Activated CD8-positive, alpha-beta memory T cell treated with anti-CD3 and anti-CD28 coated beads, Interleukin-2, amount 10 ng/mL, durations not matched to agents 7 days and 5 days (primary cell): ENCODE measurements at regions not wholly inside any gene's neighbourhood (a gene's known extent, or its start where the extent isn't known, plus 50 kb on each side); places are given as distances from the start of the nearest gene placed in this dataset.

Source experiments
- ATAC-seq: fragments of 150-1000 bp; cut with Tn5 transposase; one replicate; pipeline ENCODE4 v1.10.0; 2021; ENCODE audit warnings: moderate library complexity
- CTCF ChIA-PET: fragments of 350-600 bp; sonication (Branson Sonifier 250); formaldehyde crosslinking; loops from one replicate; lab custom pipeline; 2021; ENCODE audit warnings: antibody characterized with exemption; lab: Charles Lee
- DNase-seq: peaks from one replicate; pipeline ENCODE4 v3.0.0-alpha.2; 2020
- H3K27ac Mint-ChIP-seq: one replicate; pipeline ENCODE4 v1.8.0; 2021; ENCODE audit warnings: mild to moderate bottlenecking, mixed read lengths
- H3K27me3 Mint-ChIP-seq: one replicate; pipeline ENCODE4 v1.8.0; 2021; ENCODE audit warnings: mixed read lengths
- H3K36me3 Mint-ChIP-seq: one replicate; pipeline ENCODE4 v1.8.0; 2021; ENCODE audit warnings: mild to moderate bottlenecking, mixed read lengths
- H3K4me1 Mint-ChIP-seq: one replicate; pipeline ENCODE4 v1.8.0; 2021; ENCODE audit warnings: mixed read lengths
- H3K4me3 Mint-ChIP-seq: one replicate; pipeline ENCODE4 v1.8.0; 2021; ENCODE audit warnings: mild to moderate bottlenecking, moderate library complexity, mixed read lengths
- H3K9me3 Mint-ChIP-seq: one replicate; pipeline ENCODE4 v1.8.0; 2022; ENCODE audit warnings: low read depth, mixed read lengths

DNA sequence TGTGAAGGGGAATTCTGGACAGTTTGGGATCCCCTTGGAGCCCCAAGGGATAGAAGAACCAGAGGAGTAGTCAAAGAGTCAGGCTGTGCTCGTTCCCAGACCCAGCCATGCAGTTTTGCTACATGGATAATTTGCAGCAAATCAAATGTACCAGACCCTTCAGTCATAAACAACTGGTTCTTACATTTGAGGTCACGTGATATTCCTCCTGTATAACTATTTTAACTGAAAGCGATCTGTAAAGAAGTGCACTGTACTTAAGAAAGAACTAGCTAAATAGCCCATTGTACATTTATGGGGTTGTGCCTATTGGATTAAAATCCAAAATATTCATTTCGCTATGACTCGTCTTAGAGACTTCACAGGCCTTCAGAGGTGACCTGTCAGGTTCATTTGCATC is 550.2 kb upstream of the TENM3 start:
- CTCF ChIA-PET = no interaction called here
- Mint-ChIP-seq H3K4me1 (no peaks in the 10 kb centered on the region), H3K27me3 (no peaks in the 10 kb centered on the region), H3K36me3 (no peaks in the 10 kb centered on the region), H3K9me3 (peaks cover 8% of the 10 kb centered on the region), H3K27ac (no peak overlapping the region), H3K4me3 (no peak overlapping the region)
- DNase-seq = no peak
- no peak for ATAC-seq

DNA sequence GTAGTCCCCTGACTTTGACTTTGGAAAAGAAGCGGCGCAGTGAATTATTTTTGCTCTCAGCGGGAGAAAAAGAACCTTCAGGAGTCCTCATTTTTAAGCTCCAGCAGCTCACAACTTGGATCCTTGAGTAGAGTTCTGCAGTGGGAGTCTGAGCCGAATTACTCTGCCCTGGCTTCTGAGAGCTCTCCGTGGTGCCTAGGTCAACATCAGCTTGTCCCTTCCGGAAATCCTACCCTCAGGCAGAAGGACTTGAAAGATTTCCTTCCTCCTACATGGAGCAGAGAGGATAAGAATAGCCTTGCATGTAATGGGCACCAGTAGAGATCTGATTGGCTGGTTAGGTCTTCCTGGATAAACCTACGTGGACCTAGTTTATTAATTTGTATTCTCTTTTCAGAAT is 549.7 kb upstream of the TENM3 start:
- Mint-ChIP-seq H3K36me3 (no peaks in the 10 kb centered on the region), H3K4me3 (no peak overlapping the region)
- CTCF ChIA-PET = no interaction called here

DNA sequence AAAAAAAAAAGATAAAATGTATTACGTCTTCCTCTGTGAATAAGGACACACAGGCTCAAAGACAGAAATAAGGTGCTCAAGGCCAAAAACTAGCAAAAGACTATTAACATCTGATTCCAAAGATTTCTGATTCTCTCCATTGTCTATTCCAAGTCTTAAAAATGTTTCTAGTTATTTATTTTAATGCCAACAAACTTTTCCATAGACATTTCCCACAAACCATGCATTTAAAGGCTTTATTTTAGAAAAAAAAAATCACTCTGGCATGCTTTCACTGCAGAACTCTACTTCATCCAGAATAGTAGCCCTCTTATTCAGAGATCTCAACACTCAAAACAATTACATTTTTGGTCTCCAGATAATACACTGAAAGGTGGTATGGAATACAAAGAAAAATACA is 545.0 kb upstream of the TENM3 start:
- Mint-ChIP-seq H3K4me3 (no peak overlapping the region), H3K4me1 (no peaks in the 10 kb centered on the region)
- ATAC-seq = no peak

More for the DNA sequence above, 549.7 kb upstream of the TENM3 start:
- Mint-ChIP-seq H3K4me1 (no peaks in the 10 kb centered on the region), H3K27ac (no peak overlapping the region), H3K27me3 (no peaks in the 10 kb centered on the region), H3K9me3 (peaks cover 7% of the 10 kb centered on the region)
- DNase-seq (no peak), ATAC-seq (no peak)

DNA sequence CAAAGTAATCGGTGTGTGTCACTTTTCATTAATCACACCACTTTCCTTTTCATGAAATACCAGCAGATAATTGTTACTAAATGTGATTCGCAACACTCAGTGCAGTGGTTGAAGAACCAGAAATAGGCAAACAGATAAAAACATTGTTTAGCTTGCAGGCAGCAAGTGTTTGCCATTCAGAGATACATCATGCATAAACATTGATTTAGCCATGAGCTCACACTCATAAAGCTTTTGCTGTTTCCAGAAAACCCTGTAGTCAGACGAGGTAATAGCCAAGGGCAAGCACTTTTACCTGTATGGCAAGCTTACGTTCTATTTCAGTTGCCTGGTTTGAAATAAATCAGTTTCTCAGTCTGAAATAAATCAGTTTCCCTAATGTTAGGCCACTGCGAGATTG is 542.0 kb upstream of the TENM3 start:
- DNase-seq (no peak), ATAC-seq (no peak)
- H3K9me3 Mint-ChIP-seq = peaks cover 2% of the 10 kb centered on the region
- CTCF ChIA-PET = no interaction called here
- no peaks in the 10 kb centered on the region for H3K4me1 Mint-ChIP-seq
- H3K36me3 Mint-ChIP-seq = no peaks in the 10 kb centered on the region
- H3K4me3 Mint-ChIP-seq = no peak overlapping the region
- no peaks in the 10 kb centered on the region for H3K27me3 Mint-ChIP-seq
- no peak overlapping the region for H3K27ac Mint-ChIP-seq

More for the DNA sequence above, 545.0 kb upstream of the TENM3 start:
- H3K9me3 Mint-ChIP-seq = peaks cover 2% of the 10 kb centered on the region
- CTCF ChIA-PET = no interaction called here
- no peak for DNase-seq
- no peaks in the 10 kb centered on the region for H3K27me3 Mint-ChIP-seq
- H3K27ac Mint-ChIP-seq = no peak overlapping the region
- H3K36me3 Mint-ChIP-seq = no peaks in the 10 kb centered on the region

DNA sequence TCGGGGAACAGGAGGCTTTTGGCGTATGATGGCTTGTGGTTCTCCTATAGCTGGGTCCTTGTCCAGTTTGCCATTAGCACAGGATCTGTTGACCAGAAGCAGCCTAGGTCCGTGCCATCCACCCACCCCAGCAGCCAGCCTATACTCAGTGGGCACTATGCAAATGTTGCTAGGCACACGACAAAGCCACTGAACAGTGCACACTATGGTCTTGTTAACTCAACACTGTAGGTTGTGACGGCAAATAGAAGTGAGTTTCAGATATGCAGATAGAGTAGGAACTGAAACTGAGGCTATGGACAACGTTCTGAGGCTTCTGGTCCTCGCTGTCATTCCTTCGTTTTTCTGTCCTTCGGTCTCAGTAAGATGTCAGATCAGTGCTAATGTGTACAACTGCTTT is 541.3 kb upstream of the TENM3 start:
- CTCF ChIA-PET = no interaction called here
- ATAC-seq = no peak
- Mint-ChIP-seq H3K27ac (no peak overlapping the region), H3K4me1 (no peaks in the 10 kb centered on the region), H3K9me3 (peaks cover 2% of the 10 kb centered on the region), H3K27me3 (no peaks in the 10 kb centered on the region), H3K4me3 (no peak overlapping the region), H3K36me3 (no peaks in the 10 kb centered on the region)
- DNase-seq = no peak

DNA sequence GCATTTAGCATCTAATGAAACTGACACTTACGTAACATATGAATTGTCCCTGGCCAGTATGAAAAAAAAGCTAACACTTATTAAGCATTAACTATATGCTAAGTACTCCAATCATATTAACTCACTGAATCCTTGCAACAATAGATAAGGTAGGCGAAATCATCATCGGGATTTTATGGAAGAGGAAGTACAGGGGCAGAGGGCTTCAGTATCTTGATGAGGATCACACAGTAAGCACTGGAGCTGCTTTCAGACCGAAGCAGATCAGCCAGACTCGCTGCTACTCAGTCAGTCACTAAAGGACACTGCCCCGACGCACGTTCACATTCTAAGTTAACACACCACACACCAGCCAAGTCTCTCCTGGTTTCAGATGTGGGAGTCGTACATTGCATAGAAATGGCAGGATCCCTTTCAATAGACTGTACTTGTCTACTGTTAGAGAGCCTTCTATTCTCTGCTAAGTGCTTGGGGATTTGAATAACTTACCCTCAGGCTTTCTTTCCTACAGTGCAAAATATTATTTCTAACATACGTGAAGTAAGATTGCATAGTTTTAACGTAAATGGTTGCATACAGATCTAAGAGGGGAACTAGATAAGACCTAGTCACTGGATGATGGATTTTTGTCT is 540.2 kb upstream of the TENM3 start:
- no peak overlapping the region for H3K27ac Mint-ChIP-seq
- no peaks in the 10 kb centered on the region for H3K36me3 Mint-ChIP-seq
- H3K4me1 Mint-ChIP-seq = no peaks in the 10 kb centered on the region
- no peak overlapping the region for H3K4me3 Mint-ChIP-seq
- H3K9me3 Mint-ChIP-seq = peaks cover 2% of the 10 kb centered on the region
- no peaks in the 10 kb centered on the region for H3K27me3 Mint-ChIP-seq
- no peak for ATAC-seq
- CTCF ChIA-PET = no interaction called here
- no peak for DNase-seq

DNA sequence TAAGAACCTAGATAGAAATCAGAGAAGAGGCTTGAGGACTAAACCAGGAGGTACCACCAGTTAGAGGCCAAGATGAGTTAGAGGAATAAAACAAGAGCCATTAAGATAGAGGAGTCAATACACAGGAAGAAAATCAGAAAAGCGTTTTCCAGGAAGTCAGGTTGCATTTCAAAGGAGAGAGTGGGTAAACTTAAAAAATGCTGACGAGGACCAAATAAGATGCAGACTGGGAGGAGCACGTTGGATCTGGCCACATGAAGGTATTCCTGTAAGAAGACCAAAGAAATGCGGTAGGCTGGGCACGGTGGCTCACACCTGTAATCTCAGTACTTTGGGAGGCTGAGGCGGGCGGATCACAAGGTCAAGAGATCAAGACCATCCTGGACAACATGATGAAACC is 533.1 kb upstream of the TENM3 start:
- no peak for ATAC-seq

DNA sequence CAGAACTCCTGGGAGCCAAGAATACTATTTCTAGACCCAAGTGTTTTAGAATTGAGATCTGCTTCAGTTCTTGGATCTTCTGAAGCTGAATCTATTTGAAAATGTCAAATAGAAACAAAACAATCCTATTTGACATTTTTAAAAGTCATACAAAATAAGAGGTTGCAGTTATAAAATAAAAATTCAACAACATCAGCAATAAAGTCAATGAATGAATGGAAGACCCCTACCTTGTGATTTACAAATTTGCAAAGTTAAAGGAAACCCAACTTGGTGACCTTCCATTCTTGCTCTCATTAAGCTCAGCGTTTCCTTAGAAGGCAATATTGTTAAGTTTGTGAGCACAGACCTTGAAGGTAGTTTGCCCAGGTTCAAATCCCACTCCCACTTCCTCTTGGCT is 531.8 kb upstream of the TENM3 start:
- no peak for ATAC-seq
- Mint-ChIP-seq H3K27me3 (no peaks in the 10 kb centered on the region), H3K4me3 (no peak overlapping the region)

More for the DNA sequence above, 533.1 kb upstream of the TENM3 start:
- CTCF ChIA-PET = no interaction called here
- no peaks in the 10 kb centered on the region for H3K4me1 Mint-ChIP-seq
- H3K36me3 Mint-ChIP-seq = no peaks in the 10 kb centered on the region
- DNase-seq = no peak
- H3K9me3 Mint-ChIP-seq = peaks cover 20% of the 10 kb centered on the region
- H3K27me3 Mint-ChIP-seq = no peaks in the 10 kb centered on the region
- no peak overlapping the region for H3K27ac Mint-ChIP-seq
- H3K4me3 Mint-ChIP-seq = no peak overlapping the region

DNA sequence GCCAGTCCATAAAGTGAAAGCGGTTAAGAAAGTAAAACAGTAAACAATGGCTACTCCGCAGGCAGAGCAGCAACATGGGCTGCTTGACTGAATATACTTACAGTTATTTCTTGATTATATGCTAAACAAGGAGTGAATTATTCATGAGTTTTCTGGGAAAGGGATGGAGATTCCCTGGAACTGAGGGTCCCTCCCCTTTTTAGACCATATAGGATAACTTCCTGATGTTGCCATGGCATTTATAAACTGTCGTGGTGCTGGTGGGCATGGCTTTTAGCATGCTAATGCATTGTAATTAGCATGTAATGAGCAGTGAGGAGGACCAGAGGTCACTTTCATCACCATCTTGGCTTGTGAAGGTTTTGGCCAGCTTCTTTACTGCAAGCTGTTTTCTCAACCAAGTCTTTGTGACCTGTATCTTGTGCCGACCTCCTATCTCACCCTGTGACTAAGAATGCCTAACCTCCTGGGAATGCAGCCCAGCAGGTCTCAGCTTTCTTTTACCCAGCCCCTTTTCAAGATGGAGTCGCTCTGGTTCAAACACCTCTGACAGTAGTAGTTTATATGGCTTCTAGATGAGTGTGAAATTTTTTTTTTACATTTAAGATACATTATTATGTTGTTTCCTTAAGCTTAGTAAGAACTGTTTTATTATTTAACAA is 514.8 kb upstream of the TENM3 start:
- DNase-seq (no peak), ATAC-seq (no peak)
- CTCF ChIA-PET = no interaction called here
- Mint-ChIP-seq H3K9me3 (peaks cover 4% of the 10 kb centered on the region), H3K27me3 (no peaks in the 10 kb centered on the region), H3K4me3 (no peak overlapping the region), H3K27ac (no peak overlapping the region), H3K36me3 (no peaks in the 10 kb centered on the region), H3K4me1 (no peaks in the 10 kb centered on the region)

More for the DNA sequence above, 531.8 kb upstream of the TENM3 start:
- CTCF ChIA-PET = no interaction called here
- no peaks in the 10 kb centered on the region for H3K4me1 Mint-ChIP-seq
- no peak overlapping the region for H3K27ac Mint-ChIP-seq
- no peaks in the 10 kb centered on the region for H3K36me3 Mint-ChIP-seq
- DNase-seq = no peak
- peaks cover 20% of the 10 kb centered on the region for H3K9me3 Mint-ChIP-seq

DNA sequence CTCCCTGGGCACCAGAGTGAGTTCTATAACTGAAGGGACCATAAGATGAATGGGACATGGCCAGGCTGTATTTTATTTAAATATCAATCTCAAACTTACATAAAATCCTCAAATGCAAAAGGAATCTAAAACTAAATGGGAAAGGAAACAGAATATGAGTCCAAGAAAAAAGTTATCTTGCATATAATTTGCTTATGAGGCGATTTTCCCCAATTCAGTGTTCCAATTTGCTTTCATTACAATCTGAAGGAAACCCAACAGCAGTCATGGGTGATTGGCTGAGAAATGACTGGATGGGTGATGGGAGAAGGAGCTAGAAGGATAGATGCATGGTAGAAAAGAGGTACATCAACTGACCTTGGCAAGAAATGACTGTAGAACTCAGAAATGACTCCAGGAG is 511.3 kb upstream of the TENM3 start:
- H3K4me3 Mint-ChIP-seq = no peak overlapping the region
- CTCF ChIA-PET = no interaction called here
- no peak overlapping the region for H3K27ac Mint-ChIP-seq
- no peaks in the 10 kb centered on the region for H3K36me3 Mint-ChIP-seq
- DNase-seq = no peak
- no peaks in the 10 kb centered on the region for H3K4me1 Mint-ChIP-seq
- H3K27me3 Mint-ChIP-seq = no peaks in the 10 kb centered on the region
- ATAC-seq = no peak
- H3K9me3 Mint-ChIP-seq = no peaks in the 10 kb centered on the region

DNA sequence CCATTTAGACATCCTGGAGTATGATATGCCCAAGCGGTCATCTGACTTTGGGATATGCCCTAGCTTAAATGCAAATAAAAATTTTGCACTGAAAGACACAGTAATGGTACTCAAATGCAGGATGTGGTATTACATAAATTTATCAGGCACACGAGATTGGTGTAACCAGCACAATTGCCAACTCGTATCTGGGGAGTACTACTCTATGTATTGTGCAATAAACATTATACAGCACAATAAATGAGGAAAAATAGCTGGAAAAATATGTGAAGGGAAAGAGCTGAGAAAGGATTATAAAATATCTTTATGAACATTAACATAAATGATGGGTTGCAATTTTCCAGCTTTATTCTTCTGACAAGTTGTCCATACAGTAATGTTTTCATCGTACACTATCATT is 505.5 kb upstream of the TENM3 start:
- Mint-ChIP-seq H3K9me3 (no peaks in the 10 kb centered on the region), H3K4me3 (no peak overlapping the region), H3K27ac (no peak overlapping the region), H3K4me1 (no peaks in the 10 kb centered on the region), H3K36me3 (no peaks in the 10 kb centered on the region), H3K27me3 (no peaks in the 10 kb centered on the region)
- CTCF ChIA-PET = no interaction called here
- ATAC-seq = no peak
- no peak for DNase-seq

DNA sequence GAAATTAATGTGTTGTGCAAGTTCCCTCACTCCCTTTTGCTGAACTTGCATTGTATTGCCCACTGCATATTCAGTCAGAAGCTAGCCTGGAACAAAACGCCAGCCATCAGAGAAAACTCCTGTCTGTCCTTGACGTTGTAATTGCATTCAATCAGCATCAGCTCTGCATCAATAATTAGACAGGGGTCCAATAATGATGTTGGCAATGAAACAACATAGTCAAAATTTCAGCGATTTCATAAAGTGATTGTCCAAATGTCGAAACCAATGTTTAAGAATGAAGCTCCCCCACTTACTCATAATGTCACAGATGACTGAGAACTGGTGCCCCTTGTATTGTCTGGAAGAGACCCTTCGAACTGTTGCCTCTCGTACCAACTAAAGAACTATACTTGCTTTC is 504.2 kb upstream of the TENM3 start:
- no peak for DNase-seq
- H3K4me1 Mint-ChIP-seq = no peaks in the 10 kb centered on the region
- CTCF ChIA-PET = no interaction called here
- H3K4me3 Mint-ChIP-seq = no peak overlapping the region
- no peaks in the 10 kb centered on the region for H3K27me3 Mint-ChIP-seq
- H3K36me3 Mint-ChIP-seq = no peaks in the 10 kb centered on the region
- ATAC-seq = no peak
- H3K27ac Mint-ChIP-seq = no peak overlapping the region
- H3K9me3 Mint-ChIP-seq = no peaks in the 10 kb centered on the region

DNA sequence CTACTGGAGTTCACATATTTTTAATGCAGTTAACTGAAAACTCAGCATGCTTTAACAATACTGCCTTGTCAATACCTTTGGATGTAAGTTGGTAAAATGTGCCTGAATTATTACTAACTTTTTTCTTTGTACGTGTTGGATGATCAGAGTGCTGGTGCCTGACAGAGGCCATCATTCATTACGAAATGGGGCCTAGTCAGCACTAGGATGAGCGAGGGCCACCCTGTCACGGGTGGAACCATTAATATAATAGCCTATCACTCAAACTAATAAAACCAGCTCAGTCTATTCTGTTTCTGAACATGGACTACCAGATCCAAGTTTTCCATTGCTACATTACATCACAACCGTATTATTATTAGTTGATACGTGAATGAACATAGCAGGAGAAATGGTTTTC is 501.7 kb upstream of the TENM3 start:
- Mint-ChIP-seq H3K27ac (no peak overlapping the region), H3K4me3 (no peak overlapping the region), H3K36me3 (no peaks in the 10 kb centered on the region), H3K9me3 (no peaks in the 10 kb centered on the region), H3K4me1 (no peaks in the 10 kb centered on the region), H3K27me3 (no peaks in the 10 kb centered on the region)
- ATAC-seq (no peak), DNase-seq (no peak)
- CTCF ChIA-PET = no interaction called here

DNA sequence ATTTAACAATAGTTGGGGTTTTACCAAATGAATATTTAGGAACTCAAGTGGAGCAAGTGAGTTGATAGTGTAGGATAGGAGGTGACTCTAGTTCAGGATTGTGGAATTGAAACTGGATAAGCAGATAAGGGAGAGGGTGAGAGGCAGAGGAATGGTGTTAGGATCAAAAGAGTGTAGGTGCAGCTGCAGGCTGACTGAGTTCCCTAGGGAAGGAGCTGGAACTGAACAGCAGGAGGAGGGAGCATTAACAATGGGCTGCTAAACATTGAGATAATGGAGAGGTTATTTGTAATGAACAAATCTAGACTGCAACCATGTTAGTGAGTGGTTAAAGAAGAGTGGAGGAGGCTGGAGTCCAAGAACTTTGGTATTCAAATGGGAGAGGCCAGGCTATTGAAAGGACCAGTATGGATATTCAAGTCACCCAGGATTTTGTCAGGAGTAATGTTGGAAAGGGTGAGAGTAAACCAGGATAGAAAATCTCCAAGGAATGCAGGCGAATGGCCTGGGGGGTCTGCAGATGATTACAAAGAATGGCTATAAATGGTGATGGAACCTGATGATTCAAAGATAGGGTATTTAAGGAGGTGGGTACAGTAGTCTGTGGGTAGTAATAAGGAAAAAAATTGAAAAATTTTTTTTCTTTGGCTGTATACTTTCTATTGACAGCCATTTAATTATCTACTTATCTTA is 497.1 kb upstream of the TENM3 start:
- Mint-ChIP-seq H3K4me3 (no peak overlapping the region), H3K36me3 (no peaks in the 10 kb centered on the region), H3K9me3 (no peaks in the 10 kb centered on the region), H3K27ac (no peak overlapping the region), H3K27me3 (no peaks in the 10 kb centered on the region), H3K4me1 (no peaks in the 10 kb centered on the region)
- ATAC-seq = no peak
- DNase-seq = no peak
- CTCF ChIA-PET = no interaction called here
